ACHN (cell line): ENCODE measurements at regions not wholly inside any gene's neighbourhood (a gene's known extent, or its start where the extent isn't known, plus 50 kb on each side); places are given as distances from the start of the nearest gene placed in this dataset.
"Not testable (repeated sequence)": the region's sequence is repeated elsewhere in the genome, so short reads cannot be mapped to it uniquely, and the experiment has no call there.

Experiments used
- DNase-seq: peaks from one replicate; pipeline ENCODE4 v3.0.0-alpha.2; 2015
- in situ Hi-C: cut with HindIII; loops from 2 replicates; pipeline ENCODE4 v1.10.0; 2017; ENCODE audit warnings: low sequenced_read_pairs, low pct_ligation_motif_present, low pct_unique_long_range_greater_than_20kb

- in situ Hi-C loops, result no loop called here
- no peak for DNase-seq
Observed at GRCh38 chr2:128613876-128614275, 295.2 kb upstream of the HS6ST1 start.

- in situ Hi-C loops, DNase-seq: not testable (repeated sequence)
Observed at GRCh38 chr2:128614907-128615306, 296.2 kb upstream of the HS6ST1 start.

- no peak for DNase-seq
- in situ Hi-C loops, result no loop called here
Observed at GRCh38 chr2:128615571-128615970, 296.9 kb upstream of the HS6ST1 start.

GRCh38 chr2:128617029-128617590, 298.4 kb upstream of the HS6ST1 start:
- DNase-seq, result no peak

GRCh38 chr2:128617661-128618060, 299.0 kb upstream of the HS6ST1 start:
- in situ Hi-C loops, result no loop called here
- no peak for DNase-seq

More at GRCh38 chr2:128617029-128617590, 298.4 kb upstream of the HS6ST1 start:
- in situ Hi-C loops, result no loop called here

- in situ Hi-C loops, result no loop called here
- no peak for DNase-seq
Observed at GRCh38 chr2:128618642-128619041, 300.0 kb upstream of the HS6ST1 start.

GRCh38 chr2:128619471-128620325, 301.0 kb upstream of the HS6ST1 start:
- in situ Hi-C loops, result no loop called here
- DNase-seq, result no peak

- in situ Hi-C loops, result no loop called here
Observed at GRCh38 chr2:128621074-128621473, 302.4 kb upstream of the HS6ST1 start.

GRCh38 chr2:128622371-128622770, 303.7 kb upstream of the HS6ST1 start:
- no peak for DNase-seq
- in situ Hi-C loops, result no loop called here

More at GRCh38 chr2:128621074-128621473, 302.4 kb upstream of the HS6ST1 start:
- DNase-seq, result no peak

GRCh38 chr2:128622955-128623620, 304.4 kb upstream of the HS6ST1 start:
- no peak for DNase-seq
- in situ Hi-C loops, result no loop called here

- in situ Hi-C loops, result no loop called here
Observed at GRCh38 chr2:128623776-128624761, 305.4 kb upstream of the HS6ST1 start.

GRCh38 chr2:128624956-128625355, 306.3 kb upstream of the HS6ST1 start:
- DNase-seq, result no peak
- in situ Hi-C loops, result no loop called here

More at GRCh38 chr2:128623776-128624761, 305.4 kb upstream of the HS6ST1 start:
- DNase-seq, result no peak

- no peak for DNase-seq
- in situ Hi-C loops, result no loop called here
Observed at GRCh38 chr2:128625421-128625820, 306.8 kb upstream of the HS6ST1 start.

GRCh38 chr2:128625963-128626759, 307.5 kb upstream of the HS6ST1 start:
- no peak for DNase-seq
- in situ Hi-C loops, result no loop called here

- in situ Hi-C loops, result no loop called here
- no peak for DNase-seq
Observed at GRCh38 chr2:128626760-128627511, 308.3 kb upstream of the HS6ST1 start.

GRCh38 chr2:128628206-128628605, 309.5 kb upstream of the HS6ST1 start:
- no peak for DNase-seq
- in situ Hi-C loops, result no loop called here

GRCh38 chr2:128628996-128629395, 310.3 kb upstream of the HS6ST1 start:
- in situ Hi-C loops, result no loop called here
- no peak for DNase-seq
